HCT116 (cell line): ENCODE measurements at regions not wholly inside any gene's neighbourhood (a gene's known extent, or its start where the extent isn't known, plus 50 kb on each side); places are given as distances from the start of the nearest gene placed in this dataset.

Experiments
- ATAC-seq: fragments of 200-7000 bp; cut with Tn5 transposase; 2 replicates; pipeline ENCODE4 v1.9.1; 2020; ENCODE audit warnings: mild to moderate bottlenecking, moderate library complexity
- BruUV-seq: library from RNA; stranded (reverse); fragments of 400-500 nt; replicated peaks from 2 replicates; lab custom pipeline; 2021; lab: Mats Ljungman, UMichigan
- CTCF ChIA-PET: fragments of 300-600 bp; sonication (Branson Sonifier 250); formaldehyde crosslinking; loops from one replicate; lab custom pipeline; 2021; ENCODE audit warnings: antibody characterized with exemption; lab: Charles Lee
- POLR2A ChIA-PET: fragments of 300-600, 350-600 bp; sonication (Branson Sonifier 250); formaldehyde crosslinking; loops from one replicate; lab custom pipeline; 2021; ENCODE audit warnings: antibody characterized with exemption; lab: Charles Lee
- RAD21 ChIA-PET, 2 experiments: fragments of 300-600 bp; sonication (Branson Sonifier 250); formaldehyde crosslinking; loops; one replicate each; lab custom pipeline; 2023; ENCODE audit warnings: low total read pairs in 2 of 2; ENCODE audit not compliant: uncharacterized antibody in 2 of 2, unreplicated experiment in 2 of 2, low non-redundant PET in 1 of 2; lab: Charles Lee
- DNase-seq: peaks from one replicate; pipeline ENCODE4 v3.0.0-alpha.2; 2010; ENCODE audit warnings: low read depth, low spot score
- H2AFZ ChIP-seq: fragments of 200-600 bp; shearing (Covaris generic), sonication (generic); 2 replicates; pipeline ENCODE4 v1.6.1; 2017; ENCODE audit warnings: low read depth, mixed run types, mixed read lengths, antibody characterized with exemption, low read length; ENCODE audit not compliant: poor library complexity, severe bottlenecking
- H3K27ac ChIP-seq: 2 replicates; pipeline ENCODE4 v1.5.1; 2012; ENCODE audit warnings: low read depth, low read length
- H3K27me3 ChIP-seq: fragments of 200-600 bp; sonication (generic); 2 replicates; pipeline ENCODE4 v1.6.1; 2016; ENCODE audit warnings: mixed run types, low read length, mixed read lengths; ENCODE audit not compliant: insufficient read depth
- H3K36me3 ChIP-seq, 2 experiments: fragments of 200-500 bp in 1 of 2; fragments of 200-600 bp in 1 of 2; sonication (Bioruptor generic) in 1 of 2; sonication (generic) in 1 of 2; 2 replicates each; pipeline versions ENCODE4 v1.5.1 to v1.6.1; 2014 to 2016; ENCODE audit warnings: low read length in 2 of 2, inconsistent platforms in 1 of 2, mixed read lengths in 1 of 2, mixed run types in 1 of 2; ENCODE audit not compliant: insufficient read depth in 2 of 2, control insufficient read depth in 1 of 2
- H3K4me1 ChIP-seq, 2 experiments: fragments of 200-600 bp in 1 of 2; sonication (generic) in 1 of 2; 2 replicates each; pipeline versions ENCODE4 v1.5.1 to v1.6.1; 2012 to 2017; ENCODE audit warnings: low read length in 2 of 2, inconsistent platforms in 1 of 2, mild to moderate bottlenecking in 1 of 2, mixed read lengths in 1 of 2, mixed run types in 1 of 2, moderate library complexity in 1 of 2; ENCODE audit not compliant: insufficient read depth in 2 of 2, control insufficient read depth in 1 of 2
- H3K4me2 ChIP-seq: fragments of 200-600 bp; sonication (generic); 2 replicates; pipeline ENCODE4 v1.6.1; 2017; ENCODE audit warnings: mixed run types, low read length, mixed read lengths
- H3K4me3 ChIP-seq, 2 experiments: fragments of 200-600 bp in 1 of 2; sonication (generic) in 1 of 2; replicated peaks in 1 of 2; 2 replicates each; pipeline ENCODE4 v1.5.1; 2011 to 2016; ENCODE audit warnings: low read length in 2 of 2, control low read depth in 1 of 2, low read depth in 1 of 2, mild to moderate bottlenecking in 1 of 2, mixed read lengths in 1 of 2, mixed run types in 1 of 2
- H3K79me2 ChIP-seq: fragments of 200-600 bp; sonication (generic); 2 replicates; pipeline ENCODE4 v1.6.1; 2017; ENCODE audit warnings: mild to moderate bottlenecking, mixed run types, low read length, moderate library complexity, mixed read lengths; ENCODE audit not compliant: insufficient read depth
- H3K9ac ChIP-seq: fragments of 200-600 bp; sonication (generic); 2 replicates; pipeline ENCODE4 v1.6.1; 2016; ENCODE audit warnings: low read length, mixed read lengths
- H3K9me2 ChIP-seq: fragments of 200-600 bp; sonication (generic), shearing (Covaris generic); 2 replicates; pipeline ENCODE4 v1.6.1; 2017; ENCODE audit warnings: mixed run types, mild to moderate bottlenecking, moderate library complexity; ENCODE audit not compliant: insufficient read depth
- H3K9me3 ChIP-seq, 2 experiments: fragments of 200-500 bp in 1 of 2; fragments of 200-600 bp in 1 of 2; sonication (Bioruptor generic) in 1 of 2; sonication (generic) in 1 of 2; 2 replicates each; pipeline ENCODE4 v1.6.1; 2014 to 2017; ENCODE audit warnings: low read length in 2 of 2, mixed read lengths in 2 of 2, inconsistent platforms in 1 of 2, low read depth in 1 of 2, mild to moderate bottlenecking in 1 of 2, mixed run types in 1 of 2, moderate library complexity in 1 of 2; ENCODE audit not compliant: control insufficient read depth in 1 of 2, insufficient read depth in 1 of 2
- H4K20me1 ChIP-seq: fragments of 200-600 bp; sonication (generic), shearing (Covaris generic); 2 replicates; pipeline ENCODE4 v1.6.1; 2017; ENCODE audit warnings: mixed run types, mild to moderate bottlenecking, moderate library complexity; ENCODE audit not compliant: insufficient read depth
- ATF3 ChIP-seq: IDR thresholded peaks from 2 replicates; pipeline ENCODE4 v1.6.1; 2012
- CBX3 ChIP-seq: IDR thresholded peaks from 2 replicates; pipeline ENCODE4 v1.6.1; 2012; ENCODE audit warnings: low read depth
- CEBPB ChIP-seq: IDR thresholded peaks from 2 replicates; pipeline ENCODE4 v1.6.1; 2012; ENCODE audit warnings: low read depth
- EGR1 ChIP-seq: IDR thresholded peaks from 2 replicates; pipeline ENCODE4 v1.6.1; 2012; ENCODE audit warnings: low read depth
- ELF1 ChIP-seq: IDR thresholded peaks from 2 replicates; pipeline ENCODE4 v1.6.1; 2012; ENCODE audit warnings: low read depth, borderline replicate concordance
- EZH2 ChIP-seq: fragments of 200-600 bp; sonication (generic); IDR thresholded peaks from 2 replicates; pipeline ENCODE4 v1.6.1; 2017; ENCODE audit warnings: antibody characterized with exemption, mixed run types
- EZH2phosphoT487 ChIP-seq: fragments of 200-600 bp; IDR thresholded peaks from 2 replicates; pipeline ENCODE4 v1.6.1; 2018; ENCODE audit warnings: antibody characterized with exemption, borderline replicate concordance
- FOSL1 ChIP-seq: IDR thresholded peaks from 2 replicates; pipeline ENCODE4 v1.6.1; 2012; ENCODE audit warnings: low read depth
- POLR2A ChIP-seq: IDR thresholded peaks from 2 replicates; pipeline ENCODE4 v1.7.0; 2011; ENCODE audit warnings: borderline replicate concordance; ENCODE audit not compliant: insufficient read depth, insufficient read length; ENCODE audit errors: extremely low read depth
- RAD21 ChIP-seq: IDR thresholded peaks from 2 replicates; pipeline ENCODE4 v1.6.1; 2012; ENCODE audit warnings: low read depth, mild to moderate bottlenecking
- SP1 ChIP-seq: IDR thresholded peaks from 2 replicates; pipeline ENCODE4 v1.6.1; 2012; ENCODE audit warnings: low read depth
- ZNF274 ChIP-seq: fragments of 200-500 bp; sonication (Bioruptor generic); IDR thresholded peaks from 2 replicates; pipeline ENCODE4 v1.6.1; 2014; ENCODE audit warnings: mild to moderate bottlenecking, low read depth, low read length, inconsistent platforms
- intact Hi-C: fragments of 100-400 bp; cut with micrococcal nuclease; formaldehyde crosslinking; loops from 2 replicates; pipeline ENCODE4 v1.10.0; 2022

- intact Hi-C loops: no loop called here
- Histone ChIP-seq H3K4me1 (no peaks in the 10 kb centered on the region), H3K36me3 (no peaks in the 10 kb centered on the region), H3K9ac (no peak overlapping the region), H3K9me3 (no peaks in the 10 kb centered on the region), H3K9me2 (no peaks in the 10 kb centered on the region; the same call in 1 of the 2 replicates), H3K4me2 (no peak overlapping the region), H3K4me3 (no peak overlapping the region), H2AFZ (no peak overlapping the region), H3K27me3 (no peaks in the 10 kb centered on the region), H4K20me1 (no peaks in the 10 kb centered on the region), H3K27ac (no peak overlapping the region), H3K79me2 (no peaks in the 10 kb centered on the region)
- TF ChIP-seq FOSL1 (no peak), POLR2A (no peak), EZH2phosphoT487 (no peak), ELF1 (no peak), ATF3 (no peak), RAD21 (no peak), CBX3 (no peak), EGR1 (no peak)
- no TSS peak for BruUV-seq
- RAD21 ChIA-PET: no interaction called here
- ATAC-seq: no peak
- POLR2A ChIA-PET: no interaction called here
- CTCF ChIA-PET: no interaction called here
- no peak for DNase-seq
Observed at GRCh38 chr5:117252566-117252965, 677.9 kb upstream of the SEMA6A start.

- H2AFZ ChIP-seq: no peak overlapping the region
- H3K9ac ChIP-seq: no peak overlapping the region
- H3K4me1 ChIP-seq: no peaks in the 10 kb centered on the region
- H3K9me3 ChIP-seq: no peaks in the 10 kb centered on the region
- no peaks in the 10 kb centered on the region for H3K79me2 ChIP-seq
- no peak for DNase-seq
- H4K20me1 ChIP-seq: no peaks in the 10 kb centered on the region
- H3K4me3 ChIP-seq: no peak overlapping the region
- no peaks in the 10 kb centered on the region for H3K9me2 ChIP-seq
- TF ChIP-seq CBX3: no peak
- TF ChIP-seq ZNF274: no peak
- no peak for TF ChIP-seq CEBPB
- TF ChIP-seq POLR2A: no peak
- TF ChIP-seq SP1: no peak
- TF ChIP-seq EZH2: no peak
- ChIA-PET RAD21 (no interaction called here), POLR2A (no interaction called here), CTCF (no interaction called here)
- ATAC-seq: no peak
- no TSS peak for BruUV-seq
- no peak overlapping the region for H3K27ac ChIP-seq
- no peaks in the 10 kb centered on the region for H3K36me3 ChIP-seq
- no peak overlapping the region for H3K4me2 ChIP-seq
- no peaks in the 10 kb centered on the region for H3K27me3 ChIP-seq
- intact Hi-C loops: no loop called here
Observed at GRCh38 chr5:117249086-117249815, 674.6 kb upstream of the SEMA6A start.
